ENCODE measurements at regions not wholly inside any gene's neighbourhood (a gene's known extent, or its start where the extent isn't known, plus 50 kb on each side); places are given as distances from the start of the nearest gene placed in this dataset.

- TF ChIP-seq CTCF (conservative IDR thresholded peaks at IDR 0.05) = no peak
- no peak for TF ChIP-seq ZFX (IDR thresholded peaks at IDR 0.05)
Measured at GRCh38 chr5:98587166-98587565, 186.3 kb upstream of the RGMB start.

Data from C4-2B (cell line).